Sigmoid colon (tissue), 6 donors: ENCODE measurements at regions not wholly inside any gene's neighbourhood (a gene's known extent, or its start where the extent isn't known, plus 50 kb on each side); places are given as distances from the start of the nearest gene placed in this dataset.

Source experiments
- DNase-seq: peaks from one replicate; pipeline ENCODE4 v3.0.0-alpha.2; 2019
- H3K27ac ChIP-seq, 4 donors: fragments of 200-600 bp; sonication (generic); one replicate each; pipeline ENCODE4 v1.5.1; 2016 to 2019; ENCODE audit warnings: mild to moderate bottlenecking in 1 of 4
- H3K27me3 ChIP-seq, 3 donors: fragments of 200-600 bp; sonication (generic); one replicate each; pipeline ENCODE4 v1.5.1; 2019; ENCODE audit warnings: mild to moderate bottlenecking in 1 of 3
- H3K36me3 ChIP-seq, 4 donors: fragments of 200-600 bp; sonication (generic); one replicate each; pipeline ENCODE4 v1.5.1; 2016 to 2019
- H3K4me1 ChIP-seq, 4 donors: fragments of 200-600 bp; sonication (generic); one replicate each; pipeline ENCODE4 v1.5.1; 2017 to 2019
- H3K4me3 ChIP-seq, 4 donors: fragments of 200-600 bp; sonication (generic); one replicate each; pipeline ENCODE4 v1.5.1; 2017 to 2019; ENCODE audit warnings: mild to moderate bottlenecking in 2 of 4, moderate library complexity in 1 of 4
- H3K9me3 ChIP-seq, 4 donors: fragments of 200-600 bp in 3 of 4; sonication (generic) in 3 of 4; one replicate each; pipeline versions ENCODE4 v1.5.1 to v1.6.1; 2013 to 2019
- EP300 ChIP-seq, 4 donors: sonication (generic); formaldehyde crosslinking; IDR thresholded peaks; one replicate each; pipeline ENCODE4 v1.6.1; 2017; ENCODE audit warnings: antibody characterized with exemption in 4 of 4
- POLR2A ChIP-seq, 2 donors: fragments of 450-650 bp; IDR thresholded peaks; one replicate each; pipeline ENCODE4 v1.6.1; 2016; ENCODE audit warnings: antibody characterized with exemption in 2 of 2, mild to moderate bottlenecking in 2 of 2, moderate library complexity in 2 of 2
- POLR2AphosphoS5 ChIP-seq, 4 donors: sonication (generic); formaldehyde crosslinking; IDR thresholded peaks; one replicate each; pipeline ENCODE4 v1.6.1; 2017; ENCODE audit warnings: antibody characterized with exemption in 4 of 4
- WGBS, 2 donors: extraction: QIAGEN DNeasy Blood & Tissue Kit; methylation state at CpG; one replicate each; pipeline ENCODE4 v1.1.7; 2013; 5-methylcytosine and 5-hydroxymethylcytosine counted together
- intact Hi-C: fragments of 100-400 bp; cut with DNase I; formaldehyde crosslinking; loops from one replicate; pipeline ENCODE4 v1.15.1; 2023
- TF ChIP-seq, protein P1 (sequence below), 4 experiments: fragments of 450-650 bp in 3 of 4; fragments of 200-600 bp in 1 of 4; IDR thresholded peaks; one replicate each; pipeline ENCODE4 v1.5.1; 2016 to 2019; ENCODE audit warnings: antibody characterized with exemption in 4 of 4, mild to moderate bottlenecking in 3 of 4, moderate library complexity in 2 of 4
- donor health status: healthy with polysubstance abuse.
- donor health status: healthy.

DNA sequence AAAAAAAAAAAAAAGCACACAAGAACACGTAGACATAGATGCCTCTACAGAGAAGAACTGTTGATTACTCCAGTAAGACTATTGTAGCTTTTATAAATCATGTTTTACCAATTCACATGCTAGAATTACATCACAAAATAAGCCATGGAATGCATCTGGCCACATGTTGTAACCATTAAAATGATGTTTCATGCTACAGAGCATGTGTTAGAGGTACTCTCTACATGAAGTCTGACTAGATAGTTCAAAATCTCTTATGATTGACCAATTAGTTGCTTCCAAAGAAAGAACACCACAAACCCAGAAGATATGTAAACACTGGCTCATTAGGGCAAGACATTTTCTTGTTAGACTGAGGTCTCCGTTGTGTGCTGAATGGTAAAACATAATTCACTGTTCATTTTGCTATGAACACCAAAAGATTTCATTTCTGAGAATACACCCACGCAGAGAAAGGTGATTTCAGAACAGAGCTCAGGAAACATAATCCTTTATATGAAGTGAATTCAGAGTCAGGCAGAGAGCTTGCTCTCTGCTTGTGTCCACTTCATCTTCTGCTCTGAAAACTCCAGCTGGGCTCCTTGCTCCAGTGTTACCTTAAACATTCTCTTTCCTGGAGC is 411.4 kb upstream of the SOX9 start:
- Histone ChIP-seq H3K4me3 (no peak overlapping the region), H3K9me3 (no peaks in the 10 kb centered on the region), H3K36me3 (no peaks in the 10 kb centered on the region), H3K4me1 (no peaks in the 10 kb centered on the region), H3K27ac (no peak overlapping the region), H3K27me3 (no peaks in the 10 kb centered on the region)
- TF ChIP-seq POLR2AphosphoS5 (IDR thresholded peaks at IDR 0.05) (no peak), POLR2A (IDR thresholded peaks at IDR 0.05) (no peak), EP300 (IDR thresholded peaks at IDR 0.05) (no peak)
- TF ChIP-seq, protein P1, sequence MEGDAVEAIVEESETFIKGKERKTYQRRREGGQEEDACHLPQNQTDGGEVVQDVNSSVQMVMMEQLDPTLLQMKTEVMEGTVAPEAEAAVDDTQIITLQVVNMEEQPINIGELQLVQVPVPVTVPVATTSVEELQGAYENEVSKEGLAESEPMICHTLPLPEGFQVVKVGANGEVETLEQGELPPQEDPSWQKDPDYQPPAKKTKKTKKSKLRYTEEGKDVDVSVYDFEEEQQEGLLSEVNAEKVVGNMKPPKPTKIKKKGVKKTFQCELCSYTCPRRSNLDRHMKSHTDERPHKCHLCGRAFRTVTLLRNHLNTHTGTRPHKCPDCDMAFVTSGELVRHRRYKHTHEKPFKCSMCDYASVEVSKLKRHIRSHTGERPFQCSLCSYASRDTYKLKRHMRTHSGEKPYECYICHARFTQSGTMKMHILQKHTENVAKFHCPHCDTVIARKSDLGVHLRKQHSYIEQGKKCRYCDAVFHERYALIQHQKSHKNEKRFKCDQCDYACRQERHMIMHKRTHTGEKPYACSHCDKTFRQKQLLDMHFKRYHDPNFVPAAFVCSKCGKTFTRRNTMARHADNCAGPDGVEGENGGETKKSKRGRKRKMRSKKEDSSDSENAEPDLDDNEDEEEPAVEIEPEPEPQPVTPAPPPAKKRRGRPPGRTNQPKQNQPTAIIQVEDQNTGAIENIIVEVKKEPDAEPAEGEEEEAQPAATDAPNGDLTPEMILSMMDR (IDR thresholded peaks at IDR 0.05): no peak
- DNase-seq: no peak
- WGBS, 2 donors: 84 to 87% methylated on average over 3 of the region's 3 CpGs
- intact Hi-C loops: no loop called here

DNA sequence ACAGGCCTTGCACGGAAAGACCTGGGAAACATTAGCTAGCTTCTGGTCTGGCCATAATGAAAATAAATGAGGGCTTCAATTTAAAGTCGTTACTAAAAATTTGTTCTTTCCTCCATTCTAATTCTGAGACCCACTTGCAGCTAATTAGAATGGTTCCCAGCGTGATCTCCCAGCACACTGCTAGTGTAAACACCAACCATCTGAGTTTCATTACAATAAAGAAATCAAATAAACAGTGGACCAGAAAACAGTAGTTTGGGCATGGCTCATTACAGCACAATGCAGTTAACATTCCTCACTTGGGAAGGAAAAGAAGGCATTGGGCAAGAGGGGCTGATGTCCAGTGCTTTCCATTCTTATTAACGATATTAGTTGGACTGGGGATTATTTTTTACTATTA is 410.9 kb upstream of the SOX9 start:
- H3K27ac ChIP-seq: no peak overlapping the region
- no peaks in the 10 kb centered on the region for H3K36me3 ChIP-seq
- H3K4me1 ChIP-seq: no peaks in the 10 kb centered on the region
- TF ChIP-seq POLR2A (IDR thresholded peaks at IDR 0.05): no peak
- TF ChIP-seq, protein P1 (IDR thresholded peaks at IDR 0.05): no peak
- TF ChIP-seq POLR2AphosphoS5 (IDR thresholded peaks at IDR 0.05): no peak
- TF ChIP-seq EP300 (IDR thresholded peaks at IDR 0.05): no peak
- no peak overlapping the region for H3K4me3 ChIP-seq
- H3K27me3 ChIP-seq: no peaks in the 10 kb centered on the region
- no peaks in the 10 kb centered on the region for H3K9me3 ChIP-seq
- DNase-seq: no peak
- intact Hi-C loops: no loop called here
- WGBS, 2 donors: 71 to 80% methylated on average over 4 of the region's 4 CpGs

DNA sequence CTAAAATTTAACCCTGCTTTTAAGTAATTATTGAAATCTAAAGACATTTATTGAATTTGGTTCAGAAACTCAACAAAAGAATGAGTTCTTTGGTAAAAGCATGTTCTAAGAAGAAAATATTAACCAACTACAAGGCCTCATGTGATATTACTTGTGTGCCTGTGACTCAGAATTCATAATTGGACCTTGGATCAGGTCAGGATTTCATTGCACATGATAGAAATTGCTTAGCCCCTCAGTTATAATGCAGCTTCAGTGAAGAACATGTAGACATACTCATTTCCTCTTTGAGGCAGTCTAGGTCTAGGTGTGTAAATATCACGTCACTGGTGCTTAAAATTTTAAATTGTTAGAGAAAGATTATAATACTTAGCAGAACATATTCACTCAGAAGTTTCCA is 410.0 kb upstream of the SOX9 start:
- Histone ChIP-seq H3K27me3 (no peaks in the 10 kb centered on the region), H3K4me1 (no peaks in the 10 kb centered on the region), H3K9me3 (no peaks in the 10 kb centered on the region), H3K4me3 (no peak overlapping the region), H3K36me3 (no peaks in the 10 kb centered on the region), H3K27ac (no peak overlapping the region)
- DNase-seq: no peak
- TF ChIP-seq POLR2A (IDR thresholded peaks at IDR 0.05) (no peak), EP300 (IDR thresholded peaks at IDR 0.05) (no peak), POLR2AphosphoS5 (IDR thresholded peaks at IDR 0.05) (no peak)
- TF ChIP-seq, protein P1 (IDR thresholded peaks at IDR 0.05): no peak
- intact Hi-C loops: no loop called here
- 64 to 67% methylated on average over 1 of the region's 1 CpG for WGBS, 2 donors

DNA sequence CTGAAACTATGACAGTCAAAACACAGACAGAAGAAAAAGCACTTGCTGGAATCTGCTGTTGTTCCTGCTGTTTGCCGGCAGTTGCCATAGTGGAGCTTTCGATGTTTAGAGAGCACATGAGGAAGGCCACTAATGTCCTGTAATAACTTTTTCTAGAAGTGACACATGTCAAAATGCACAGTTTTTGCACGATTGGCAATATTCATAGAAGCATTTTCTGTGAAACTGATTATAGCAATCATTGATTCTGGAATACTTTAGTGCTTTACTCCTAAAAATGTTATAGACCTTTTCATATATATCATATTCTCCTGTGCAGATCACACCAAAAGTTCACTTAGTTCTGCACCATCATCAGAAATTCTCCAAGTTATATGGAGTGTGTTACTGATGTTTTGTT is 407.0 kb upstream of the SOX9 start:
- WGBS, 2 donors: 83 to 88% methylated on average over 3 of the region's 3 CpGs
- no peak for TF ChIP-seq POLR2A (IDR thresholded peaks at IDR 0.05)
- TF ChIP-seq, protein P1 (IDR thresholded peaks at IDR 0.05): no peak
- no peak for TF ChIP-seq POLR2AphosphoS5 (IDR thresholded peaks at IDR 0.05)
- TF ChIP-seq EP300 (IDR thresholded peaks at IDR 0.05): no peak
- DNase-seq: no peak
- H3K27me3 ChIP-seq: no peaks in the 10 kb centered on the region
- intact Hi-C loops: no loop called here
- no peak overlapping the region for H3K27ac ChIP-seq
- H3K4me1 ChIP-seq: no peaks in the 10 kb centered on the region
- H3K4me3 ChIP-seq: no peak overlapping the region
- H3K36me3 ChIP-seq: no peaks in the 10 kb centered on the region
- H3K9me3 ChIP-seq: peaks cover 0 to 6% (median 0%) of the 10 kb centered on the region in 4 donors

GRCh38 chr17:71724339-71724738 is 396.5 kb upstream of the SOX9 start:
- 93 to 94% methylated on average over 2 of the region's 2 CpGs for whole genome bisulfite sequencing, 2 donors
- no peak overlapping the region for H3K27ac ChIP-seq
- no peak for DNase-seq
- H3K9me3 ChIP-seq: no peaks in the 10 kb centered on the region
- no peaks in the 10 kb centered on the region for H3K27me3 ChIP-seq
- intact Hi-C loops: no loop called here
- no peaks in the 10 kb centered on the region for H3K36me3 ChIP-seq
- TF ChIP-seq, protein P1 (IDR thresholded peaks at IDR 0.05): no peak
- no peak for TF ChIP-seq EP300 (IDR thresholded peaks at IDR 0.05)
- no peak for TF ChIP-seq POLR2AphosphoS5 (IDR thresholded peaks at IDR 0.05)
- no peak for TF ChIP-seq POLR2A (IDR thresholded peaks at IDR 0.05)
- H3K4me1 ChIP-seq: no peaks in the 10 kb centered on the region
- no peak overlapping the region for H3K4me3 ChIP-seq
